HEK293 (cell line): ENCODE measurements at regions not wholly inside any gene's neighbourhood (a gene's known extent, or its start where the extent isn't known, plus 50 kb on each side); places are given as distances from the start of the nearest gene placed in this dataset.

ENCODE experiments used
- CTCF ChIA-PET: fragments of 350-600 bp; formaldehyde crosslinking; extraction: SDS; loops from one replicate; lab custom pipeline; 2021; ENCODE audit warnings: antibody characterized with exemption; lab: Yijun Ruan, JAX
- POLR2A ChIA-PET: fragments of 300-600 bp; formaldehyde crosslinking; extraction: SDS; loops from one replicate; lab custom pipeline; 2020; ENCODE audit warnings: antibody characterized with exemption, inconsistent platforms; lab: Yijun Ruan, JAX
- H3K27ac ChIP-seq: fragments of 200-500 bp; sonication (Bioruptor generic); 2 replicates; pipeline ENCODE4 v1.5.1; 2014; ENCODE audit warnings: low read depth, low read length, control low read depth, inconsistent platforms; ENCODE audit errors: extremely low read depth
- H3K36me3 ChIP-seq, 2 experiments: fragments of 200-500 bp in 1 of 2; sonication (Bioruptor generic) in 1 of 2; 1 replicate in 1 of 2; 2 replicates in 1 of 2; pipeline ENCODE4 v1.5.1; 2014 to 2017; ENCODE audit warnings: inconsistent platforms in 2 of 2, low read length in 2 of 2; ENCODE audit not compliant: control insufficient read depth in 2 of 2, insufficient read depth in 1 of 2
- H3K4me1 ChIP-seq: fragments of 200-500 bp; sonication (Bioruptor generic); 2 replicates; pipeline ENCODE4 v1.5.1; 2014; ENCODE audit warnings: mild to moderate bottlenecking, low read length, inconsistent platforms; ENCODE audit not compliant: control insufficient read depth, insufficient read depth
- H3K4me3 ChIP-seq: 2 replicates; pipeline ENCODE4 v1.5.1; 2011; ENCODE audit warnings: low read depth, mild to moderate bottlenecking, control low read depth, low read length, moderate library complexity
- H3K9me3 ChIP-seq: fragments of 200-500 bp; sonication (Bioruptor generic); 2 replicates; pipeline ENCODE4 v1.5.1; 2014; ENCODE audit warnings: low read depth, low read length, inconsistent platforms; ENCODE audit not compliant: control insufficient read depth, insufficient read depth
- HOXA7 ChIP-seq: sonication (generic); formaldehyde crosslinking; IDR thresholded peaks from 2 replicates; pipeline ENCODE4 v1.8.1; 2022; ENCODE audit warnings: missing genetic modification reagents, borderline replicate concordance
- SP2 ChIP-seq: fragments of 450-650 bp; formaldehyde crosslinking; IDR thresholded peaks from 2 replicates; pipeline ENCODE4 v1.5.1; 2016; ENCODE audit warnings: missing biosample characterization, missing genetic modification characterization
- YY1 ChIP-seq: fragments of 450-650 bp; formaldehyde crosslinking; IDR thresholded peaks from 2 replicates; pipeline ENCODE4 v1.5.1; 2018; ENCODE audit warnings: missing biosample characterization, missing genetic modification characterization
- ZNF16 ChIP-seq: fragments of 450-650 bp; formaldehyde crosslinking; IDR thresholded peaks from 2 replicates; pipeline ENCODE4 v1.5.1; 2016; ENCODE audit warnings: low read depth, missing biosample characterization, missing genetic modification characterization
- ZNF211 ChIP-seq: fragments of 450-650 bp; formaldehyde crosslinking; IDR thresholded peaks from 2 replicates; pipeline ENCODE4 v1.5.1; 2016; ENCODE audit warnings: low read depth, missing biosample characterization, missing genetic modification characterization
- ZNF292 ChIP-seq: fragments of 450-650 bp; formaldehyde crosslinking; IDR thresholded peaks from 2 replicates; pipeline ENCODE4 v1.5.1; 2016; ENCODE audit warnings: low read depth, missing biosample characterization, missing genetic modification characterization, borderline replicate concordance
- ZNF311 ChIP-seq: fragments of 450-650 bp; formaldehyde crosslinking; IDR thresholded peaks from 2 replicates; pipeline ENCODE4 v1.5.1; 2017; ENCODE audit warnings: missing biosample characterization, missing genetic modification characterization, borderline replicate concordance
- ZNF404 ChIP-seq: fragments of 450-650 bp; formaldehyde crosslinking; IDR thresholded peaks from 2 replicates; pipeline ENCODE4 v1.5.1; 2017; ENCODE audit warnings: missing biosample characterization, missing genetic modification characterization
- ZNF423 ChIP-seq: fragments of 450-650 bp; formaldehyde crosslinking; IDR thresholded peaks from 2 replicates; pipeline ENCODE4 v1.5.1; 2016; ENCODE audit warnings: missing biosample characterization, missing genetic modification characterization
- ZNF585B ChIP-seq: fragments of 450-650 bp; formaldehyde crosslinking; IDR thresholded peaks from 2 replicates; pipeline ENCODE4 v1.5.1; 2016; ENCODE audit warnings: missing biosample characterization, missing genetic modification characterization
- ZNF791 ChIP-seq: fragments of 450-650 bp; formaldehyde crosslinking; IDR thresholded peaks from 2 replicates; pipeline ENCODE4 v1.5.1; 2016; ENCODE audit warnings: missing biosample characterization, missing genetic modification characterization
- TF ChIP-seq, protein P1 (sequence below): fragments of 450-650 bp; formaldehyde crosslinking; IDR thresholded peaks from 2 replicates; pipeline ENCODE4 v1.5.1; 2016; ENCODE audit warnings: missing biosample characterization, missing genetic modification characterization
- TF ChIP-seq, protein P2 (sequence below): fragments of 450-650 bp; formaldehyde crosslinking; IDR thresholded peaks from 2 replicates; pipeline ENCODE4 v1.5.1; 2017; ENCODE audit warnings: missing biosample characterization, missing genetic modification characterization
- TF ChIP-seq, protein P3 (sequence below): fragments of 450-650 bp; formaldehyde crosslinking; conservative IDR thresholded peaks from 2 replicates; pipeline ENCODE4 v1.5.1; 2016; ENCODE audit warnings: low read depth, missing biosample characterization, missing genetic modification characterization
- TF ChIP-seq, protein P4 (sequence below): fragments of 450-650 bp; formaldehyde crosslinking; IDR thresholded peaks from 2 replicates; pipeline ENCODE4 v1.5.1; 2016; ENCODE audit warnings: missing biosample characterization, missing genetic modification characterization

GRCh38 chr3:106175276-106175675 is 306.5 kb upstream of the CBLB start (continued):
- TF ChIP-seq, protein P1, sequence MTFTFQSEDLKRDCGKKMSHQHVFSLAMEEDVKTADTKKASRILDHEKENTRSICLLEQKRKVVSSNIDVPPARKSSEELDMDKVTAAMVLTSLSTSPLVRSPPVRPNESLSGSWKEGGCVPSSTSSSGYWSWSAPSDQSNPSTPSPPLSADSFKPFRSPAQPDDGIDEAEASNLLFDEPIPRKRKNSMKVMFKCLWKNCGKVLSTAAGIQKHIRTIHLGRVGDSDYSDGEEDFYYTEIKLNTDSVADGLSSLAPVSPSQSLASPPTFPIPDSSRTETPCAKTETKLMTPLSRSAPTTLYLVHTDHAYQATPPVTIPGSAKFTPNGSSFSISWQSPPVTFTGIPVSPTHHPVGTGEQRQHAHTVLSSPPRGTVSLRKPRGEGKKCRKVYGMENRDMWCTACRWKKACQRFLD (tag by site-specific recombination), result no peak
- TF ChIP-seq, all 188 proteins: peak for 0

- no peak overlapping the region for H3K4me3 ChIP-seq
- H3K36me3 ChIP-seq, result no peaks in the 10 kb centered on the region
- CTCF ChIA-PET, result interaction anchor here (0.5 to 0.6 kb wide), 2 partner anchors 118 to 146 kb away, joined by 3 to 4 read pairs; no protein-coding TSS in a partner anchor
- no peaks in the 10 kb centered on the region for H3K9me3 ChIP-seq
- no peaks in the 10 kb centered on the region for H3K4me1 ChIP-seq
- TF ChIP-seq, protein P2, sequence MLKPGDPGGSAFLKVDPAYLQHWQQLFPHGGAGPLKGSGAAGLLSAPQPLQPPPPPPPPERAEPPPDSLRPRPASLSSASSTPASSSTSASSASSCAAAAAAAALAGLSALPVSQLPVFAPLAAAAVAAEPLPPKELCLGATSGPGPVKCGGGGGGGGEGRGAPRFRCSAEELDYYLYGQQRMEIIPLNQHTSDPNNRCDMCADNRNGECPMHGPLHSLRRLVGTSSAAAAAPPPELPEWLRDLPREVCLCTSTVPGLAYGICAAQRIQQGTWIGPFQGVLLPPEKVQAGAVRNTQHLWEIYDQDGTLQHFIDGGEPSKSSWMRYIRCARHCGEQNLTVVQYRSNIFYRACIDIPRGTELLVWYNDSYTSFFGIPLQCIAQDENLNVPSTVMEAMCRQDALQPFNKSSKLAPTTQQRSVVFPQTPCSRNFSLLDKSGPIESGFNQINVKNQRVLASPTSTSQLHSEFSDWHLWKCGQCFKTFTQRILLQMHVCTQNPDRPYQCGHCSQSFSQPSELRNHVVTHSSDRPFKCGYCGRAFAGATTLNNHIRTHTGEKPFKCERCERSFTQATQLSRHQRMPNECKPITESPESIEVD (tag by site-specific recombination), result no peak
- no peak for TF ChIP-seq ZNF16
- TF ChIP-seq ZNF423 (tag by site-specific recombination), result no peak
- no peak for TF ChIP-seq ZNF292 (tag by site-specific recombination)
- no peak for TF ChIP-seq ZNF404 (tag by site-specific recombination)
- TF ChIP-seq, protein P3, sequence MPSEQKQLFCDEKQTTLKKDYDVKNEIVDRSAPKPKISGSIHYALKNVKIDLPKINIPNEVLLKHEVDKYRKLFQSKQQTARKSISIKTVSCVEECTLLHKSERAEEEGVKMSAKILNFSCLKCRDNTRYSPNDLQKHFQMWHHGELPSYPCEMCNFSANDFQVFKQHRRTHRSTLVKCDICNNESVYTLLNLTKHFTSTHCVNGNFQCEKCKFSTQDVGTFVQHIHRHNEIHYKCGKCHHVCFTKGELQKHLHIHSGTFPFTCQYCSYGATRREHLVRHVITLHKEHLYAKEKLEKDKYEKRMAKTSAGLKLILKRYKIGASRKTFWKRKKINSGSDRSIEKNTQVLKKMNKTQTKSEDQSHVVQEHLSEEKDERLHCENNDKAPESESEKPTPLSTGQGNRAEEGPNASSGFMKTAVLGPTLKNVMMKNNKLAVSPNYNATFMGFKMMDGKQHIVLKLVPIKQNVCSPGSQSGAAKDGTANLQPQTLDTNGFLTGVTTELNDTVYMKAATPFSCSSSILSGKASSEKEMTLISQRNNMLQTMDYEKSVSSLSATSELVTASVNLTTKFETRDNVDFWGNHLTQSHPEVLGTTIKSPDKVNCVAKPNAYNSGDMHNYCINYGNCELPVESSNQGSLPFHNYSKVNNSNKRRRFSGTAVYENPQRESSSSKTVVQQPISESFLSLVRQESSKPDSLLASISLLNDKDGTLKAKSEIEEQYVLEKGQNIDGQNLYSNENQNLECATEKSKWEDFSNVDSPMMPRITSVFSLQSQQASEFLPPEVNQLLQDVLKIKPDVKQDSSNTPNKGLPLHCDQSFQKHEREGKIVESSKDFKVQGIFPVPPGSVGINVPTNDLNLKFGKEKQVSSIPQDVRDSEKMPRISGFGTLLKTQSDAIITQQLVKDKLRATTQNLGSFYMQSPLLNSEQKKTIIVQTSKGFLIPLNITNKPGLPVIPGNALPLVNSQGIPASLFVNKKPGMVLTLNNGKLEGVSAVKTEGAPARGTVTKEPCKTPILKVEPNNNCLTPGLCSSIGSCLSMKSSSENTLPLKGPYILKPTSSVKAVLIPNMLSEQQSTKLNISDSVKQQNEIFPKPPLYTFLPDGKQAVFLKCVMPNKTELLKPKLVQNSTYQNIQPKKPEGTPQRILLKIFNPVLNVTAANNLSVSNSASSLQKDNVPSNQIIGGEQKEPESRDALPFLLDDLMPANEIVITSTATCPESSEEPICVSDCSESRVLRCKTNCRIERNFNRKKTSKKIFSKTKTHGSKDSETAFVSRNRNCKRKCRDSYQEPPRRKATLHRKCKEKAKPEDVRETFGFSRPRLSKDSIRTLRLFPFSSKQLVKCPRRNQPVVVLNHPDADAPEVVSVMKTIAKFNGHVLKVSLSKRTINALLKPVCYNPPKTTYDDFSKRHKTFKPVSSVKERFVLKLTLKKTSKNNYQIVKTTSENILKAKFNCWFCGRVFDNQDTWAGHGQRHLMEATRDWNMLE, result no peak
- TF ChIP-seq HOXA7 (CRISPR knock-in tag), result no peak
- TF ChIP-seq ZNF311 (tag by site-specific recombination), result no peak
- no peak for TF ChIP-seq ZNF585B
- TF ChIP-seq YY1 (tag by site-specific recombination), result no peak
- TF ChIP-seq ZNF211 (tag by site-specific recombination), result no peak
- no peak for TF ChIP-seq SP2 (tag by site-specific recombination)
- TF ChIP-seq, protein P4, sequence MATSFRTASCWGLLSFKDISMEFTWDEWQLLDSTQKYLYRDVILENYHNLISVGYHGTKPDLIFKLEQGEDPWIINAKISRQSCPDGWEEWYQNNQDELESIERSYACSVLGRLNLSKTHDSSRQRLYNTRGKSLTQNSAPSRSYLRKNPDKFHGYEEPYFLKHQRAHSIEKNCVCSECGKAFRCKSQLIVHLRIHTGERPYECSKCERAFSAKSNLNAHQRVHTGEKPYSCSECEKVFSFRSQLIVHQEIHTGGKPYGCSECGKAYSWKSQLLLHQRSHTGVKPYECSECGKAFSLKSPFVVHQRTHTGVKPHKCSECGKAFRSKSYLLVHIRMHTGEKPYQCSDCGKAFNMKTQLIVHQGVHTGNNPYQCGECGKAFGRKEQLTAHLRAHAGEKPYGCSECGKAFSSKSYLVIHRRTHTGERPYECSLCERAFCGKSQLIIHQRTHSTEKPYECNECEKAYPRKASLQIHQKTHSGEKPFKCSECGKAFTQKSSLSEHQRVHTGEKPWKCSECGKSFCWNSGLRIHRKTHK, result no peak
- no peak for TF ChIP-seq ZNF791 (tag by site-specific recombination)
- POLR2A ChIA-PET, result no interaction called here
- no peak overlapping the region for H3K27ac ChIP-seq
Measured at GRCh38 chr3:106176734-106177133, 307.9 kb upstream of the CBLB start.
